ENCODE measurements at regions not wholly inside any gene's neighbourhood (a gene's known extent, or its start where the extent isn't known, plus 50 kb on each side); places are given as distances from the start of the nearest gene placed in this dataset.

DNA sequence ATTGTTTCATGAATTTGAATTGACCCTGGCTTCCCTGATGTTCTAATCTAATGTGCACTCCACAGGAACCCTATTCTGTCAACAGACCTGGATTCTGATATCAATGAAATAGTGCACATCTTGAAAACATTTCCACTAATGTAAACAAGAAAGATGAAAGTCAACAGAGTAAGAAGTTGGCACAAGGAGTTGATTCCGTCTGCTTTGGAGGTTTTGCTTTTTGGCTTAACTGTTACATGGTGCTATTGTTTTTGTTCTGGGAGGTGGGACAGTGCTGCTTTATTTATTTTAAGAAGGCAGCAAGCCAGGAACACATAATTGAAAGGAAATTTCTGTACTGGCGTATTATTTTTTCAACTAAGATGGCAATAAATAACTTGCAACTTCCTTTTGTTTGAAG is 73.3 kb downstream of the LEPR start:
- H3K9me3 ChIP-seq (ENCODE audit: control insufficient read depth, low read depth, low read length), result no peaks in the 10 kb centered on the region
- no peaks in the 10 kb centered on the region for H3K79me2 ChIP-seq (ENCODE audit: control insufficient read depth, insufficient read depth, low read length)
- no peak overlapping the region for H3K9ac ChIP-seq (ENCODE audit: control insufficient read depth, extremely low read depth, insufficient read depth, low read length)
- H3K4me2 ChIP-seq (ENCODE audit: control insufficient read depth, extremely low read depth, insufficient read depth, low read depth, low read length), result no peak overlapping the region
- H3K4me1 ChIP-seq (ENCODE audit: control insufficient read depth, extremely low read depth, insufficient read depth, low read length), result no peaks in the 10 kb centered on the region
- dilution Hi-C loops (cut with MboI; ENCODE audit: extremely low pct_ligation_motif_present, low sequenced_read_pairs), result no loop called here
- H3K4me3 ChIP-seq (ENCODE audit: control insufficient read depth in 2 of 3, extremely low read depth in 1 of 3, insufficient read depth in 2 of 3, low read depth in 1 of 3, low read length in 3 of 3), result no peak overlapping the region
- H4K20me1 ChIP-seq (ENCODE audit: control insufficient read depth, extremely low read depth, insufficient read depth, low read length), result no peaks in the 10 kb centered on the region
- no peak overlapping the region for H2AFZ ChIP-seq (ENCODE audit: control insufficient read depth, low read length)
- H3K36me3 ChIP-seq (ENCODE audit: control insufficient read depth in 2 of 2, extremely low read depth in 1 of 2, insufficient read depth in 2 of 2, low read length in 2 of 2), result no peaks in the 10 kb centered on the region
- FAIRE-seq (no peak), DNase-seq (ENCODE audit: low read depth, low spot score) (no peak)
- H3K9me1 ChIP-seq (ENCODE audit: control insufficient read depth, extremely low read depth, insufficient read depth, low read length), result no peaks in the 10 kb centered on the region
- H3K27me3 ChIP-seq (ENCODE audit: control insufficient read depth, extremely low read depth, insufficient read depth, low read length), result no peaks in the 10 kb centered on the region
- TF ChIP-seq, protein P1, sequence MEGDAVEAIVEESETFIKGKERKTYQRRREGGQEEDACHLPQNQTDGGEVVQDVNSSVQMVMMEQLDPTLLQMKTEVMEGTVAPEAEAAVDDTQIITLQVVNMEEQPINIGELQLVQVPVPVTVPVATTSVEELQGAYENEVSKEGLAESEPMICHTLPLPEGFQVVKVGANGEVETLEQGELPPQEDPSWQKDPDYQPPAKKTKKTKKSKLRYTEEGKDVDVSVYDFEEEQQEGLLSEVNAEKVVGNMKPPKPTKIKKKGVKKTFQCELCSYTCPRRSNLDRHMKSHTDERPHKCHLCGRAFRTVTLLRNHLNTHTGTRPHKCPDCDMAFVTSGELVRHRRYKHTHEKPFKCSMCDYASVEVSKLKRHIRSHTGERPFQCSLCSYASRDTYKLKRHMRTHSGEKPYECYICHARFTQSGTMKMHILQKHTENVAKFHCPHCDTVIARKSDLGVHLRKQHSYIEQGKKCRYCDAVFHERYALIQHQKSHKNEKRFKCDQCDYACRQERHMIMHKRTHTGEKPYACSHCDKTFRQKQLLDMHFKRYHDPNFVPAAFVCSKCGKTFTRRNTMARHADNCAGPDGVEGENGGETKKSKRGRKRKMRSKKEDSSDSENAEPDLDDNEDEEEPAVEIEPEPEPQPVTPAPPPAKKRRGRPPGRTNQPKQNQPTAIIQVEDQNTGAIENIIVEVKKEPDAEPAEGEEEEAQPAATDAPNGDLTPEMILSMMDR (optimal IDR thresholded peaks at IDR 0.05 in 1 of 3, IDR thresholded peaks at IDR 0.05 in 1 of 3, conservative IDR thresholded peaks at IDR 0.05 in 1 of 3; ENCODE audit: extremely low read depth in 1 of 3, insufficient read depth in 2 of 3, low read length in 3 of 3), result no peak
- H3K27ac ChIP-seq (ENCODE audit: control insufficient read depth, insufficient read depth, low read length), result no peak overlapping the region

DNA sequence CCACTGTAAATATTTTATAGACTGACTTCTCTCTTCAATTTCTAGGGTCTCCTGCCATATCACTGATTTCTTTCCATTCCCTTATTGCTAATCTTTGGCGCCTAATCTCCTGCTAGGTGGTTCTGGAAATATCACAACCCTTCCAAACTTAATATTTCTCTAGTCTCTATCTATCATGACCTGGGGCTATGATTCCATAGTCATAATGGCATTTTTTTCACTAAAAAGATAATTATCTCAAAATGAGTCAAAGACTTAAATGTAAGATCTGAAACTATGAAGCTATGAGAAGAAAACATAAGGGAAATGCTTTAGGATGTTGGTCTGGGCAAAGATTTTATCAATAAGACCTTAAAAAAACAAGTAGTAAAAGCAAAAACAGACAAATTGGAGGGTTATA is 74.2 kb downstream of the LEPR start:
- no peaks in the 10 kb centered on the region for H4K20me1 ChIP-seq (ENCODE audit: control insufficient read depth, extremely low read depth, insufficient read depth, low read length)
- no peaks in the 10 kb centered on the region for H3K27me3 ChIP-seq (ENCODE audit: control insufficient read depth, extremely low read depth, insufficient read depth, low read length)
- H3K79me2 ChIP-seq (ENCODE audit: control insufficient read depth, insufficient read depth, low read length), result no peaks in the 10 kb centered on the region
- TF ChIP-seq, protein P1 (optimal IDR thresholded peaks at IDR 0.05 in 1 of 3, IDR thresholded peaks at IDR 0.05 in 1 of 3, conservative IDR thresholded peaks at IDR 0.05 in 1 of 3; ENCODE audit: extremely low read depth in 1 of 3, insufficient read depth in 2 of 3, low read length in 3 of 3), result no peak
- TF ChIP-seq EZH2 (IDR thresholded peaks at IDR 0.05; ENCODE audit: low read length), result no peak
- H3K9me3 ChIP-seq (ENCODE audit: control insufficient read depth, low read depth, low read length), result no peaks in the 10 kb centered on the region
- H3K4me3 ChIP-seq (ENCODE audit: control insufficient read depth in 2 of 3, extremely low read depth in 1 of 3, insufficient read depth in 2 of 3, low read depth in 1 of 3, low read length in 3 of 3), result no peak overlapping the region
- no peaks in the 10 kb centered on the region for H3K4me1 ChIP-seq (ENCODE audit: control insufficient read depth, extremely low read depth, insufficient read depth, low read length)
- no peaks in the 10 kb centered on the region for H3K9me1 ChIP-seq (ENCODE audit: control insufficient read depth, extremely low read depth, insufficient read depth, low read length)
- H2AFZ ChIP-seq (ENCODE audit: control insufficient read depth, low read length), result no peak overlapping the region
- no peak overlapping the region for H3K9ac ChIP-seq (ENCODE audit: control insufficient read depth, extremely low read depth, insufficient read depth, low read length)
- no peak for FAIRE-seq
- dilution Hi-C loops (cut with MboI; ENCODE audit: extremely low pct_ligation_motif_present, low sequenced_read_pairs), result no loop called here
- no peak overlapping the region for H3K27ac ChIP-seq (ENCODE audit: control insufficient read depth, insufficient read depth, low read length)
- no peak for DNase-seq (ENCODE audit: low read depth, low spot score)
- no peaks in the 10 kb centered on the region for H3K36me3 ChIP-seq (ENCODE audit: control insufficient read depth in 2 of 2, extremely low read depth in 1 of 2, insufficient read depth in 2 of 2, low read length in 2 of 2)
- H3K4me2 ChIP-seq (ENCODE audit: control insufficient read depth, extremely low read depth, insufficient read depth, low read depth, low read length), result no peak overlapping the region
